Left ventricle myocardium superior (tissue), 1 donor: ENCODE measurements at regions not wholly inside any gene's neighbourhood (a gene's known extent, or its start where the extent isn't known, plus 50 kb on each side); places are given as distances from the start of the nearest gene placed in this dataset.
"Not testable (repeated sequence)": the region's sequence is repeated elsewhere in the genome, so short reads cannot be mapped to it uniquely, and the experiment has no call there.

Experiments
- ATAC-seq: fragments of 200-7000 bp; cut with Tn5 transposase; one replicate; pipeline ENCODE4 v1.9.1; 2020; ENCODE audit warnings: mild to moderate bottlenecking, moderate library complexity
- DNase-seq: peaks from one replicate; pipeline ENCODE4 v3.0.0-alpha.2; 2020
- intact Hi-C: fragments of 100-400 bp; cut with micrococcal nuclease; formaldehyde crosslinking; loops from one replicate; pipeline ENCODE4 v1.11.0; 2022
- donor health status: DM: no; HTN: yes; CAD: no; lungs with severe emphysema.

DNA sequence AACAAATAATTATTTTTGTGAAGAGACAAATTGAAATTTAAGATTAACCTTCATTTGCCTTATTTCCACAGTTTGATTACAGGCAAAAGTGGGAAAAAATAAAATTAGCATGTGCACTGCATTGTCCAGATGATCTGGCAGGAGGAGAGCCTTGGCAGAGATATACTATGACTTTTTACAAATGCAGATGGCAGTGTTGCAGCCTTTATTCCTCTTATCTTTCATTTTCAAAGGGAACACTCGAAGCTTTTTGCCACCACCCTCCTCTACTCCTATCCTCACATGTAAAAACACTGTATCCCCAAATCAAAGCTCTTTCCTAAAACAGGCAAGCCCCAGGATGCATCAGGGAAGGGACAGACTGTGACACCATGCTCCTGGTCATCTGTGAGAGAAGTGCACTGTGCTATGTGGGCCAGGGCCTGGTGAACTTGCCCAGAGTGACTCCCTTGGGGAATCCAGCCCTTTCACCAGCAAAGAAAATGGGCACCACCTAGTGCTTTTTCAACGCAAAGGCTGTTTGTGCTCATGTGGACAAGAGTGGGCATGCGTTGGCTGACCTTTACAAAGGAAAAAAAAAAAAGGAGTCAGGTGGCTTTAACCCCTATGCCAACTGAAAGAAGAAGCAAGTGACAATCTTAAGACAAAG lies 74.7 kb upstream of the ETAA1 start:
- ATAC-seq (peak; percentile 78), DNase-seq (no peak)
- intact Hi-C loops, result no loop called here

DNA sequence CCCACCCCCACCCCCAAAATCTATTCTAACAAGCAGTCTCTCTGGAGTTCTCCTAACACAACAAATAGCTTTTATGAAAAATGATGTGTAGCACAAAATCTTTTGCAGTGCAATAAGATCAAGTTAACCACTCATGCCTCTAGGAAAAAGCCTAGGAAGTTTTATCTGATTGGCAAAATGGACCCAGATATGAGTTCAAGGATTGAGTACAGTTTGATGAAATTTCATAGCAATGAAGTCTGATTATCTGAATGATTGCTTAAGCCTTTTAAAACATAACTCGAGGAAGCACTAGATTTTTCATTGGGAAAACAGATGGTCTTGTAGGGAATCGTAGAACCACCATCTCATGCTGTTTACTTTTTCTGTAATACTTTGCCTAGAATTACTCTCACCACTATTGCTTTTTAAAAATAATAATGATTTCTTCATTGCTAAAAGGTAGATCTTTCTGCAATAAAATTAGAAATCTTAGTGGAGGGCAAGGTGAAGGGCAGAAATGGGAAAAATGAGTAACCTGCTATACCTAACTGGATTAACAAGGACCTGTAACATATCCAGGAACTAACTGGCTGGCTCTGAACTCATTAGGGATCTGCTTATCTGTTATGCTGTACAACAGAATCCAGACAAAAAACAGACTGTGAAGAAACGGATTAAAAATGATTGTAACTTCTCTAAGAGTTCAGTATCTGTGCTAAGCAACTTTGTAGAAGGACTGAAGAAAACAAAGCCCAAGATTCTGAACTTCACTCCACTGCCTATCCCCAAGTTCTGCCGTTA lies 73.7 kb upstream of the ETAA1 start:
- intact Hi-C loops, result no loop called here
- ATAC-seq (no peak), DNase-seq (no peak)

DNA sequence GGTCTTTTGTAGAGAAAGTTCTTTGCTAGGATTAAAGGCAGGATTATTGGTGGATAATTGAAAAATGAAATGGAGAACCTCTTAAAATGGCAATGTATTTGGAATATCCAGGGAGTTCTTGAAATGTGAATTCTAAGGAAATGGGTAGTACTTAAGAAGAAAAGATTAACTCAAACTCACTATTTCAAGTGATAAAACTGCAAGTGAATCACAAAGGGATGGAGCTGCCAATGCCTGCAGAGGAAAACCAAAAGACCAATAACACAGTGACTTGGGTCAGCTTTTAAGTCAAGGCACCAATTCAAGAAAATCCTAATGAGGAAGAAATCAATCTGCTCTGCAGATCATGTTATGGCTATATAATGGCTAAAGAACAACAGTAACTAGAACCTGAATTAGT lies 67.6 kb upstream of the ETAA1 start:
- intact Hi-C loops, result no loop called here
- ATAC-seq (no peak), DNase-seq (no peak)

DNA sequence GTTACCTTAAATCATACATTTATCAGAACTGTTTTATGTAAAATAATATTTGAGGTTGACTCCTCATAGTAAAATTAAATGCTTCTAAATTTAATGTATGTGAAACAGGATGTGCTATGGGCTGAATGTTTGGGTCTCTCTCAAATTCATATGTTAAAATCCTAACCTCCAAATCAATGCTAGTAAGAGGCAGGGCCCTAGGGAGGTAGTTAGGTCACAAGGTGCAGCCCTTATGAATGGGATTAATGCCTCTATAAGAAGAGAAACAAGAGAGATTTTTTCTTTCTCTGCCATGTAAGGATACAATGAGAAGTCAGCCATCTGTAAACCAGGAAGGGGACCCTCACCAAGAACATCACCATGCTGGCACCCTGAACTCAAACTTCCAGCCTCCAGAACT lies 67.2 kb upstream of the ETAA1 start:
- ATAC-seq, result no peak
- no peak for DNase-seq
- intact Hi-C loops, result no loop called here

DNA sequence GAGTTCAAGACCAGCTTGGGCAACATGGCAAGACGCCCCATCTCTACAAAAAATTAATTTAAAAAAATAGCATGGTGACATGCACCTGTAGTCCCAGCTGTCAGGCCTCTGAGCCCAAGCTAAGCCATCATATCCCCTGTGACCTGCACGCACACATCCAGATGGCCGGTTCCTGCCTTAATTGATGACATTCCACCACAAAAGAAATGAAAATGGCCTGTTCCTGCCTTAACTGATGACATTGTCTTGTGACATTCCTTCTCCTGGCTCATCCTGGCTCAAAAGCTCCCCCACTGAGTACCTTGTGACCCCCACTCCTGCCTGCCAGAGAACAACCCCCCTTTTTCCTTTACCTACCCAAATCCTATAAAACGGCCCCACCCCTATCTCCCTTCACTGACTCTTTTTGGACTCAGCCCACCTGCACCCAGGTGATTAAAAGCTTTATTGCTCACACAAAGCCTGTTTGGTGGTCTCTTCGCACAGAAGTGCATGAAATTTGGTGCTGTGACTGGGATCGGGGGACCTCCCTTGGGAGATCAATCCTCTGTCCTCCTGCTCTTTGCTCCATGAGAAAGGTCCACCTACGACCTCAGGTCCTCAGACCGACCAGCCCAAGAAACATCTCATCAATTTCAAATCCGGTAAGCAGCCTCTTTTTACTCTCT lies 65.6 kb upstream of the ETAA1 start:
- ATAC-seq, DNase-seq, intact Hi-C loops: not testable (repeated sequence)

DNA sequence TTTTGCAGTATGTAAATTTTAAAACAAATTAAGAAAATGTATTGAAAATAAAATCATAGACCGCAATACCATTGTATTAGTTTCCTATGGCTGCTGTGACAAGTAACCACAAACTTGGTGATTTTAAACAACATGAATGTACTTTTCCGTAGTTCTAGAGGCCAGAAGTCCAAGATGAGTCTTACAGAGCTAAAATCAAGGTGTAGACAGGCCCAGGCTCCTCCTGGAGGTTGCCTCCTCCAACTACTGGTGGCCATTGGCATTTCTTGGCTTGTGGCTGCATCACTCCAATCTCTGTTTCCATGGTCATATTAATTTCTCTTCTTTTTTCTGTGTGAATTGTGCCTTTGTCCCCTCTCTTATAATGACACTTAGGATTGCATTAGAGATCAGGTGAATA lies 59.2 kb upstream of the ETAA1 start:
- intact Hi-C loops, result no loop called here
- no peak for ATAC-seq
- DNase-seq, result no peak

DNA sequence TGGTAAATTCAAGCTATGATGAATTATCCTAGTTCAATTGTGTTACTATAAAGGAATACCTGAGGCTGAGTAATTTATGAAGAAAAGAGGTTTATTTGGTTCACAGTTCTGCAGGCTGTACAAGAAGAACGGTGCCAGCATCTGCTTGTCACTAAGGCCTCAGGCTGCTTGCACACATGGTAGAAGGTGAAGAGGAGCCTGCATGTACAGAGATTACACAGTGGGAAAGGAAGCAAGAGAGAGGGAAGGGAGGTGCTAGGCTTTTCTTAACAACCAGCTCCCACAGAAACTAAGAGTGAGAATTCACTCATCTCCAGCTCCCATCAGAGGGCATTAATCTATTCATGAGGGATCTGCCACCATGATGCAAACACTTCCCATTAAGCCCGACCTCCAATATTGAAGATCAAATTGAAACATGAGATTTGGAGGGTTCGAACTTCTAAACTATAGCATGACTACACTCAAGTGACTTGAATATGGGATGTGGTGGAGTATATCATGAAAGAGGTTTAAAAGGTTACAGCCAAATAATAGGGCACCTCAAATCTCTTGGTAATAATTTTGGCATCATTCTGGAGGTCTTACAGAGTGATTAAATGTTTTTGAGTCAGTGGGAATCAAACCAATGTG lies 58.4 kb upstream of the ETAA1 start:
- intact Hi-C loops, result no loop called here
- DNase-seq, result no peak
- ATAC-seq, result no peak

DNA sequence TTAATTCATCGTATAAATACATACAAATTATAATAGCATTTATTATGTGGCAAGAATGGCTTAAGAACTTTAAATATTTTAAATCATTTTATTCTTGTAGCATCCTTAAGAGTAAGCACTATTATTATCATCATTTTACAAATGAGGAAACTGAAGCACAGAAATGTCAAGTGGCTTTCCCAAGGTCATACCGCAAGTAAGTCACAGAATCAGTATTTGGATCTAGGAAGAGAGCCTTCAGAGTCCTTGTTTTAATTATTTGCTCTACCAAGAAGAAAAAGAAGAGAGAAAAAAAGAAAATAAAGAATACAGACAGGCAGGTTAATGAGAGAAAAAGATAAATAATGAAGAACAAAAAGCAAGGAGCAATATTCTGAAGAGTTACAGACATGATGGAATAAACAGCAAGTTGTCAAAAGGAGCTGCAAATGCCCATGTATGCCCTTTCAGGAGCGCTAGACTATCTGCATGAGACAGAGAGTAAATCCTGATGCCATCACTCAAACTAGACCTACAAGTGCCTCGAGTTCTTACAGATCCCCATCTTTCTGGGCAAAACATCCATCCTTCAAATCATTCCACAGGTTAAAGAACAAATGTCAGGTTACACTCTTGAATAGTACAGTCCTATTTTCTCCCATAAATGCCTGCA lies 57.8 kb upstream of the ETAA1 start:
- intact Hi-C loops, result no loop called here
- DNase-seq, result no peak
- no peak for ATAC-seq

DNA sequence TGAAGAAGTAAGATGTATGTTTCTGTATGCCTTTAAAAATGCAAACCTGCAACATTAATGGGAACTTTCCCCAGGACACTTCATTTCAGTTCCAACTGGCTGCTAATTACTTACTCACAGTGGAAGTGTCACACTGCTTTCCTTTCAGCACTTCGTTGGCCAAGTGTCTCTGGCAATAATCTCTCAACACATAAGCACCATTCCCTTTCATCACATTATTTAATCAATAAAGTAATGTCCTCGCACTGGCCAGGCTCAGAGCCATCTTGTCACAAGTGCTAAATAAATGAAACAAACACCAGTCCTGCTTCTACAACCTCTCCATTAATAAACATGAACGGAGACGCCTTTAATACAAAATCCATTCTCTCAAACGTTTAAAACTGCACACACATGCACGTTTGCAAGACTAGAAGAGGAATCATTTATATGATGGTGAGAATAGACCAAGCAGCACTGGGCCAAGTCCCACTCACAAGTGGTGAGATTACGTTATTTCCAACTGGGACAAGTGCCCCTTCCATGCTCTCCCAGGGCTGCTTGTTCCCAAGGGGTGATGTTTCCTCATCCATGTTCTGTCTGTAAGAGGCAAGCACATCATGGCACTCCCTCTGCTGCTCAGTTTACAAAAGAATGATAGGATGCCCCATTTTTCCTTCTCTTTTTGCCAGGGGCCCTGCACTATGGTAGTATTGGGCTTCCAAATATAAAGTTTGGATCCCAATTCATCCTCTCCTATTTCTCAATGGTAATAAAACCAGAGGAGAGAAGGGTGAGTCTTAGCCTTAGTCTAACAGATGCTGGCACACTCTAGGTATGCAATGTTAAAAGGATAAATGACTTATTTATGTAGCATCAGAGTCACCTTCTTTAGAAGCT lies 56.8 kb upstream of the ETAA1 start:
- DNase-seq (peak; percentile 49), ATAC-seq (peak; percentile 98)
- intact Hi-C loops, result no loop called here

DNA sequence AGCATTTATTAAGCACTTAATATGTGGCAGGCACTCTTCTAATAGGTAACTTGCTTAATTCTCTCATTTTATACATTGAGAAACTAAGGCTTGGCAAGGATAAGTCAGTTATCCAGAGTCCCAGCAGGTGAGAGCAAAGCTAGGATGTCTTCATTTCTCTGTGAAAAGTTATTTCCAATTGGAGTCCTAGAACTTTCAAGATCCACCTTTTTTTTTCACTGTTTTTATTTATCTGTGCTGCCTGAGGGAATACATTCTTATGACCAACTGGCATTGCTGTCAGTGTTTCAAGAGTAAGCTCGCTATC lies 56.2 kb upstream of the ETAA1 start:
- intact Hi-C loops, result no loop called here

DNA sequence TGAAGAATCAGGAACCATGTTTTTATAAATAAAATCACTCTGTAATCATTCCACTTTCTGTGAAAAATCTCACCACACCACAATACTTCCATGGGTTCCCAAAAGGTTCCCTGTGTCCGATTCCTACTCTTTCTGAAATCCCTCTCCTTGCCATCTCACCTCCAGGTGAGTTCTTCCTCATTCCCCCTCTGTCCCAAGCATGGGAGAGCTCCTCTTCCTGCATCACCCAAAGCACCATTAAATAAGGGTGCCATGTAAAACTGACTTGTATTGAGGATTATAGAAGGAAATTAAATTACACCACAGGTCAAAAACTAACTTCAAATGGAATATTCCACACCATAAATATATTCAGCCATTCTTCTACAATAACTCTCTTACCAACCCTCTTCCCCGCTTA lies 55.8 kb upstream of the ETAA1 start:
- DNase-seq (no peak), ATAC-seq (no peak)
- intact Hi-C loops, result no loop called here

More for the DNA sequence above, 56.2 kb upstream of the ETAA1 start:
- ATAC-seq (no peak), DNase-seq (no peak)

DNA sequence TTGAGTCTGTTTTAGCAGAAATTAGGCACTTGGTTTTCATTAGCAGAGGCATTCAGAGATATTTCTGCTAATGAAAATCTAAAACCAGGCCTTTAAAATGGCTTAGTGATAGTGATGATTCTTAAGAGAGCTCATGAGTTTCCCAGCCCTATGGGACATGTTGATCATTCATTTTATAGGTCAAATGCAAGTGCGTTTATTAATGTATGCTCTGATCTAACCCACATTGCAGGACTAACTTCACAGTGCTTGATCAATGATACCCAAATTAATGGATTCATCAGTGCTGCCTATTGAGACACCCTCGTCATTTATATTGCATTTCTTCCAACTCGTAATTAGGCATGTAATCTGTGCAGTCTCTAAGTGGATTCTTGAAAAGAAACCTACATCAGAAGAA lies 54.7 kb upstream of the ETAA1 start:
- DNase-seq (no peak), ATAC-seq (no peak)
- intact Hi-C loops, result no loop called here

DNA sequence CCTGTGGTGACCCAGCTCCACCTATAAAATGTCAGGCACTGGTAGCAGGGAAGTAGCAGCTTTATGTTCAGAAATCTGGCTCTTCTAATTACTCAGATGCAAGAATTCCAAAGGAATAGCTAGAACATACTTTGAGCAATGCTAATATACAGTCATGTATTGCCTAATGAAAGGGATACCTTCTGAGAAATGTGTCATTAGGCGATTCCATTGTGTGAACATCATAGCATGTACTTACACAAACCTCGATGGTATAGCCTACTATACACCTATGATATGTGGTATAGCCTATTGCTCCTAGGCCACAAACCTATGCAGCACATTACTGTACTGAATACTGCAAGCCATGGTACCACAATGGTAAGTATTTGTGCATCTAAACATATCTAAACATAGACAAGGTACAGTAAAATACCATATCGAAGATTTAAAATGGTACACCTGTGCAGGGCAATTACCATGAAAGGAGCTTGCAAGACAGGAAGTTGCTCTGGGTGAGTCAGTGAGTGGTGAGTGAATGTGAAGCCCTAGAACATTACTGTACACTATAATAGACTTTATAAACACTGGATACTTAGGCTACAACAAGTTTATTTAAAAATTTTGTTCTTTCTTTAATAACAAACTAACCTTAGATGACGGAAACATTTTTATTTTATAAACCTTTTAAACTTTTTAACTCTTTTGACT lies 50.3 kb upstream of the ETAA1 start:
- intact Hi-C loops, result no loop called here
- no peak for DNase-seq
- no peak for ATAC-seq
